Neural progenitor cell (in vitro differentiated cells): ENCODE measurements at regions not wholly inside any gene's neighbourhood (a gene's known extent, or its start where the extent isn't known, plus 50 kb on each side); places are given as distances from the start of the nearest gene placed in this dataset.

Experiments
- EZH2 ChIP-seq: fragments of 200-600 bp; sonication (generic); IDR thresholded peaks from 2 replicates; pipeline ENCODE4 v1.6.1; 2017; ENCODE audit warnings: antibody characterized with exemption, mild to moderate bottlenecking, moderate library complexity
- EZH2phosphoT487 ChIP-seq: fragments of 200-600 bp; sonication (generic); IDR thresholded peaks from 2 replicates; pipeline ENCODE4 v1.6.1; 2017; ENCODE audit warnings: antibody characterized with exemption
- TF ChIP-seq, protein P1 (sequence below): fragments of 200-600 bp; sonication (generic); IDR thresholded peaks from 2 replicates; pipeline ENCODE4 v1.5.1; 2017; ENCODE audit warnings: antibody characterized with exemption, mild to moderate bottlenecking

GRCh38 chr3:80677796-80678195, 910.0 kb upstream of the ROBO1 start:
- TF ChIP-seq, protein P1, sequence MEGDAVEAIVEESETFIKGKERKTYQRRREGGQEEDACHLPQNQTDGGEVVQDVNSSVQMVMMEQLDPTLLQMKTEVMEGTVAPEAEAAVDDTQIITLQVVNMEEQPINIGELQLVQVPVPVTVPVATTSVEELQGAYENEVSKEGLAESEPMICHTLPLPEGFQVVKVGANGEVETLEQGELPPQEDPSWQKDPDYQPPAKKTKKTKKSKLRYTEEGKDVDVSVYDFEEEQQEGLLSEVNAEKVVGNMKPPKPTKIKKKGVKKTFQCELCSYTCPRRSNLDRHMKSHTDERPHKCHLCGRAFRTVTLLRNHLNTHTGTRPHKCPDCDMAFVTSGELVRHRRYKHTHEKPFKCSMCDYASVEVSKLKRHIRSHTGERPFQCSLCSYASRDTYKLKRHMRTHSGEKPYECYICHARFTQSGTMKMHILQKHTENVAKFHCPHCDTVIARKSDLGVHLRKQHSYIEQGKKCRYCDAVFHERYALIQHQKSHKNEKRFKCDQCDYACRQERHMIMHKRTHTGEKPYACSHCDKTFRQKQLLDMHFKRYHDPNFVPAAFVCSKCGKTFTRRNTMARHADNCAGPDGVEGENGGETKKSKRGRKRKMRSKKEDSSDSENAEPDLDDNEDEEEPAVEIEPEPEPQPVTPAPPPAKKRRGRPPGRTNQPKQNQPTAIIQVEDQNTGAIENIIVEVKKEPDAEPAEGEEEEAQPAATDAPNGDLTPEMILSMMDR, result no peak
- TF ChIP-seq EZH2 (no peak), EZH2phosphoT487 (no peak)
